ENCODE measurements at regions not wholly inside any gene's neighbourhood (a gene's known extent, or its start where the extent isn't known, plus 50 kb on each side); places are given as distances from the start of the nearest gene placed in this dataset.

DNA sequence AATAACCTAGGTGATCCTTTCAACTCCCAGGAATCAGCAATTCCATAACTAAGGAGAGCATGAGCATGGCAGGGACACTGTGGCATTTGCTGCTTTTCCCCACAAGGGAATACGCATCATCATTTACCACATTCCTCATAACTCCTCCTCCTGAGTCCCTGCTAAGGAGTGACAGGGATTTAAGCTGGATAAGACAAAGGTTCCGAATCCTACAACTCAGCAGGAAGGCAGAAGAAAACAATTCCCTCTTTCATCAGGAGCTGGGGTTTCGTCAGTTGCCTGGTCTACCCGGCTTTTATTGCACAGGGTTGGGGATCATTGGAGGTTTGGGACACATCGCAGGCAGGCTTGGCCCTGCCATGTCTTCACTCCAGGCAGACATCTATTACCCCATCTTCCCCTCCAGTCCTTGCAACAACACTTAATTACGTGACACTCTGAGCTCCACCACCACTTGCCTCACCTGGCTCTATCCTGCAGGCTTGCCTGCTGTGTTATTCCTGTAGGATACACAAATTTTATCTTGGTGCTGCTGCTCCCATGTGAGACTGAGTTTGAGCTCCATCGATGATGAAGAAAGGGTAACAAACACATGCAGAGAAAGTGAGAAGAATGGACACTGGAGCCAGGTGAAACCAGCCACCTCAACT is 563.0 kb upstream of the KLF4 start:
- intact Hi-C loops (cut with DNase I): no loop called here
- H3K27me3 ChIP-seq: no peaks in the 10 kb centered on the region
- H3K36me3 ChIP-seq (replicated peaks in 1 of 2): no peaks in the 10 kb centered on the region
- H3K4me1 ChIP-seq (replicated peaks in 1 of 2): peaks cover 0 to 28% of the 10 kb centered on the region in 2 donors
- H3K27ac ChIP-seq: no peak overlapping the region
- H3K4me3 ChIP-seq: no peak overlapping the region
- H3K9me3 ChIP-seq (replicated peaks in 1 of 3): no peaks in the 10 kb centered on the region
- TF ChIP-seq, protein P1, sequence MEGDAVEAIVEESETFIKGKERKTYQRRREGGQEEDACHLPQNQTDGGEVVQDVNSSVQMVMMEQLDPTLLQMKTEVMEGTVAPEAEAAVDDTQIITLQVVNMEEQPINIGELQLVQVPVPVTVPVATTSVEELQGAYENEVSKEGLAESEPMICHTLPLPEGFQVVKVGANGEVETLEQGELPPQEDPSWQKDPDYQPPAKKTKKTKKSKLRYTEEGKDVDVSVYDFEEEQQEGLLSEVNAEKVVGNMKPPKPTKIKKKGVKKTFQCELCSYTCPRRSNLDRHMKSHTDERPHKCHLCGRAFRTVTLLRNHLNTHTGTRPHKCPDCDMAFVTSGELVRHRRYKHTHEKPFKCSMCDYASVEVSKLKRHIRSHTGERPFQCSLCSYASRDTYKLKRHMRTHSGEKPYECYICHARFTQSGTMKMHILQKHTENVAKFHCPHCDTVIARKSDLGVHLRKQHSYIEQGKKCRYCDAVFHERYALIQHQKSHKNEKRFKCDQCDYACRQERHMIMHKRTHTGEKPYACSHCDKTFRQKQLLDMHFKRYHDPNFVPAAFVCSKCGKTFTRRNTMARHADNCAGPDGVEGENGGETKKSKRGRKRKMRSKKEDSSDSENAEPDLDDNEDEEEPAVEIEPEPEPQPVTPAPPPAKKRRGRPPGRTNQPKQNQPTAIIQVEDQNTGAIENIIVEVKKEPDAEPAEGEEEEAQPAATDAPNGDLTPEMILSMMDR (IDR thresholded peaks at IDR 0.05): no peak
- TF ChIP-seq POLR2A (IDR thresholded peaks at IDR 0.05): no peak
- 89 to 91% (median 90%) methylated on average over 7 of the region's 7 CpGs for WGBS, 4 donors
- no peak for DNase-seq

DNA sequence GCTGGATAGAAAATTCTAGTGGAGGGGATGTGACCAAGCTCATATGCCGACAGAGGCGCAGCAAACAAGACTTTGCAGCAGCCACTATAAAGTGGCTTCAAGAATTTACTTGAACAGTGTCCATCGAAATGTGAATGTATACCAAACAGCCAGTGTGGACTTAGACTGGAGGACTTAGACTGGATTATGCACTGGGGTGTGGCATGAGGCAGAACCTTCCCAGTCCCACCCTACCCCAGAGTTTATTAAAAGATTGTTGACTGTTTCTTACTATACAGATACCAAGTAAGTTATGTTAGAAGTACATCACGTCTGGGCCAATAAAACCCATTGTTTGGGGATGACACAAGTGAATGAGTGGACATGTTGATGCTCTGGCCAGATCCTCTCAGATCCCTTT is 561.3 kb upstream of the KLF4 start:
- TF ChIP-seq, protein P1 (IDR thresholded peaks at IDR 0.05): no peak
- TF ChIP-seq POLR2A (IDR thresholded peaks at IDR 0.05): no peak
- peaks cover 0 to 13% of the 10 kb centered on the region in 2 donors for H3K4me1 ChIP-seq (replicated peaks in 1 of 2)
- H3K9me3 ChIP-seq (replicated peaks in 1 of 3): no peaks in the 10 kb centered on the region
- no peaks in the 10 kb centered on the region for H3K36me3 ChIP-seq (replicated peaks in 1 of 2)
- no peaks in the 10 kb centered on the region for H3K27me3 ChIP-seq
- H3K27ac ChIP-seq: no peak overlapping the region
- DNase-seq: no peak
- H3K4me3 ChIP-seq: no peak overlapping the region
- 84 to 96% (median 91%) methylated on average over 4 of the region's 4 CpGs for WGBS, 4 donors
- intact Hi-C loops (cut with DNase I): no loop called here

DNA sequence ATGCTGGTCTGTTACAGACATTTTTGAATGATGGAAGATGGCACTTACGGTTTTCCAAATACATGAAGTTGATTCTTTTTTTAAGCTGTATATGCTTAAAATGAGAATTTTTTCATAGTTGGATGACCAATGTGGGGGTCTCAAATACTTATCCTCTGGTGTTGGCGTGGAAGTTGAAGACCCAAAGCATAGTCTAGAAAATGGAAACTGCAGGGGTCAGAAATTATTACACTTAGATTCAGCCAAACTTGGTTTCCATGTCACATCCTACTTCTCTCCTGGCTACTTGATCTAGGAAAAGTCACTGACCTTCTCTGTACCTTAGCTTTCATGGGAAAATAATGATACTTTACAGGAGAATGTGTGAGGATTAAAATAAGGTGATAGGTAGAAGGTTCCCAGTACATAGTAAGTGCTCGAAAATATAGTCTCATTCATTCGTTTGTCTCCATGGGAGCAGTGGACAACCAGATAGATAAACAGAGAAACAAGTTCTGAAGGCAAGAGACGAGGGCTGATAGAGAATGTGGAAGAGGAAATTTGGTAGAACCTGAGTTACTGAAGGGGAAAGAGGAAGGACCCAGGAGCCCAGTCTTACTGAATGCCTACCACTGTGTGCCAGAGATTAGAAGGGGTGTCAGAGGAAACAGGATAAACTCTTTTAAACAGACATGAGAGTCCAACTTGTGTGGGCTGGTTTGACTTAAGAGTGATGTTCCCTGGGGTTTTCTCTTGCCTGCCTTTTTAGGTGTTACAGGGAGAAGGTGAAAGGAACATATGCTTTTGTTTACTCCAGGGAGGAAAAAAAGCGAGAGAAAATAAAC is 560.3 kb upstream of the KLF4 start:
- intact Hi-C loops (cut with DNase I): no loop called here
- Histone ChIP-seq H3K36me3 (replicated peaks in 1 of 2) (no peaks in the 10 kb centered on the region), H3K27me3 (no peaks in the 10 kb centered on the region), H3K9me3 (replicated peaks in 1 of 3) (no peaks in the 10 kb centered on the region), H3K4me1 (replicated peaks in 1 of 2) (peaks cover 0 to 13% of the 10 kb centered on the region in 2 donors), H3K27ac (no peak overlapping the region), H3K4me3 (no peak overlapping the region)
- DNase-seq: no peak
- 76 to 84% (median 79%) methylated on average over 6 of the region's 6 CpGs for WGBS, 4 donors
- TF ChIP-seq, protein P1 (IDR thresholded peaks at IDR 0.05): no peak
- no peak for TF ChIP-seq POLR2A (IDR thresholded peaks at IDR 0.05)

- WGBS, 4 donors: 43 to 46% (median 43%) methylated on average over 7 of the region's 7 CpGs
- H3K4me1 ChIP-seq (replicated peaks in 1 of 2): peaks cover 0 to 12% of the 10 kb centered on the region in 2 donors
- H3K27ac ChIP-seq: no peak overlapping the region
- intact Hi-C loops (cut with DNase I): no loop called here
- H3K27me3 ChIP-seq: no peaks in the 10 kb centered on the region
- DNase-seq: no peak
- H3K4me3 ChIP-seq: no peak overlapping the region
- TF ChIP-seq, protein P1 (IDR thresholded peaks at IDR 0.05): no peak
- TF ChIP-seq POLR2A (IDR thresholded peaks at IDR 0.05): no peak
- no peaks in the 10 kb centered on the region for H3K36me3 ChIP-seq (replicated peaks in 1 of 2)
- H3K9me3 ChIP-seq (replicated peaks in 1 of 3): no peaks in the 10 kb centered on the region
Observed at GRCh38 chr9:108049026-108049607, 559.5 kb upstream of the KLF4 start.

Data from adrenal gland (tissue), 9 donors.